CD4-positive, alpha-beta T cell (primary cell): ENCODE measurements at regions not wholly inside any gene's neighbourhood (a gene's known extent, or its start where the extent isn't known, plus 50 kb on each side); places are given as distances from the start of the nearest gene placed in this dataset.

Experiments used
- ATAC-seq: fragments of 200-7000 bp; cut with Tn5 transposase; one replicate; pipeline ENCODE4 v1.10.0; 2022; ENCODE audit warnings: mild to moderate bottlenecking; ENCODE audit not compliant: poor library complexity
- CTCF ChIA-PET: fragments of 350-600 bp; sonication (Branson Sonifier 250); formaldehyde crosslinking; loops from one replicate; lab custom pipeline; 2021; ENCODE audit warnings: antibody characterized with exemption, inconsistent platforms; lab: Charles Lee
- POLR2A ChIA-PET: fragments of 350-600 bp; sonication (Branson Sonifier 250); formaldehyde crosslinking; loops from one replicate; lab custom pipeline; 2021; ENCODE audit warnings: antibody characterized with exemption, inconsistent platforms; lab: Charles Lee
- DNase-seq, 14 experiments: peaks; one replicate each; pipeline ENCODE4 v3.0.0-alpha.2; 2013 to 2020; ENCODE audit warnings: mixed read lengths in 2 of 14
- H3K27ac ChIP-seq, 2 donors: one replicate each; pipeline versions ENCODE4 v1.5.1 to v1.7.0; 2013; ENCODE audit warnings: low read length in 2 of 2, low read depth in 1 of 2, mild to moderate bottlenecking in 1 of 2
- H3K27me3 ChIP-seq, 2 experiments: 1 replicate in 1 of 2; 2 replicates in 1 of 2; pipeline versions ENCODE4 v1.6.1 to v1.7.0; 2013; ENCODE audit warnings: low read length in 2 of 2, control low read depth in 1 of 2, mild to moderate bottlenecking in 1 of 2, moderate library complexity in 1 of 2; ENCODE audit not compliant: insufficient read depth in 2 of 2, control insufficient read depth in 1 of 2
- H3K36me3 ChIP-seq: one replicate; pipeline ENCODE4 v1.6.1; 2013; ENCODE audit warnings: low read length, control low read depth; ENCODE audit not compliant: insufficient read depth
- H3K4me1 ChIP-seq: one replicate; pipeline ENCODE4 v1.6.1; 2013; ENCODE audit warnings: low read length, control low read depth; ENCODE audit not compliant: insufficient read depth
- H3K4me3 ChIP-seq: one replicate; pipeline ENCODE4 v1.5.1; 2013; ENCODE audit warnings: mild to moderate bottlenecking, low read length, moderate library complexity
- H3K9me3 ChIP-seq, 2 experiments: 1 replicate in 1 of 2; 2 replicates in 1 of 2; pipeline versions ENCODE4 v1.6.1 to v1.7.0; 2013; ENCODE audit warnings: low read length in 2 of 2, mild to moderate bottlenecking in 2 of 2, control low read depth in 1 of 2, moderate library complexity in 1 of 2; ENCODE audit not compliant: control insufficient read depth in 1 of 2, insufficient read depth in 1 of 2
- H3K27ac Mint-ChIP-seq: one replicate; pipeline ENCODE4 v1.8.0; 2020; ENCODE audit warnings: mixed read lengths
- H3K27me3 Mint-ChIP-seq: one replicate; pipeline ENCODE4 v1.8.0; 2021; ENCODE audit warnings: mixed read lengths
- H3K36me3 Mint-ChIP-seq: one replicate; pipeline ENCODE4 v1.8.0; 2021; ENCODE audit warnings: low read depth, mixed read lengths
- H3K4me1 Mint-ChIP-seq: one replicate; pipeline ENCODE4 v1.8.0; 2021; ENCODE audit warnings: low read depth, mixed read lengths
- H3K4me3 Mint-ChIP-seq: one replicate; pipeline ENCODE4 v1.8.0; 2020; ENCODE audit warnings: mild to moderate bottlenecking, mixed read lengths
- H3K9me3 Mint-ChIP-seq: one replicate; pipeline ENCODE4 v1.8.0; 2020; ENCODE audit warnings: mixed read lengths
- intact Hi-C, 2 experiments: fragments of 100-400 bp; cut with DNase I in 1 of 2; cut with micrococcal nuclease in 1 of 2; formaldehyde crosslinking; loops; one replicate each; pipeline versions ENCODE4 v1.15.1 to v1.9.0; 2023 to 2025; cut with DNase I, micrococcal nuclease
- TF ChIP-seq, protein P1 (sequence below): fragments of 200-600 bp; IDR thresholded peaks from one replicate; pipeline ENCODE4 v1.8.0; 2022; ENCODE audit warnings: antibody characterized with exemption, mild to moderate bottlenecking

DNA sequence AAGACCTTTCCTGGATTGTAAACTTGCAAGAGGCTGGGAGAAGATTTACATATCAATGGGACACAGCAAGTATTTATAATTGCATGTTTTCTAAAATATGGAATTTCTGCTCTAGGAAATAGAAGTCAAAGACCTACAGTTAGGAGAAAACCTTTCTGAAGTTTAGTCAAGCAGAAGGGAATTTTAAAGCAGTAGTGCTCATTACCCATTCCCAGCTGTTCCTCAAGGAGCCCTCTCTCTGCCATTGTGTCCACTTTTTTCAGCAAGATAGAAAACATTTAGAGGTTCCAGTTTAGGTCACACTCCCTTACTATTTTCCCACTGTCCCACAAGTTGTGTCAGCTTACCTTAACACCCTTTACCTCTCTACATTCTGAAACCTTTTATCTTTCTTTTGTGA lies 584.0 kb upstream of the CHAC2 start:
- no peaks in the 10 kb centered on the region for H3K27me3 ChIP-seq
- TF ChIP-seq, protein P1, sequence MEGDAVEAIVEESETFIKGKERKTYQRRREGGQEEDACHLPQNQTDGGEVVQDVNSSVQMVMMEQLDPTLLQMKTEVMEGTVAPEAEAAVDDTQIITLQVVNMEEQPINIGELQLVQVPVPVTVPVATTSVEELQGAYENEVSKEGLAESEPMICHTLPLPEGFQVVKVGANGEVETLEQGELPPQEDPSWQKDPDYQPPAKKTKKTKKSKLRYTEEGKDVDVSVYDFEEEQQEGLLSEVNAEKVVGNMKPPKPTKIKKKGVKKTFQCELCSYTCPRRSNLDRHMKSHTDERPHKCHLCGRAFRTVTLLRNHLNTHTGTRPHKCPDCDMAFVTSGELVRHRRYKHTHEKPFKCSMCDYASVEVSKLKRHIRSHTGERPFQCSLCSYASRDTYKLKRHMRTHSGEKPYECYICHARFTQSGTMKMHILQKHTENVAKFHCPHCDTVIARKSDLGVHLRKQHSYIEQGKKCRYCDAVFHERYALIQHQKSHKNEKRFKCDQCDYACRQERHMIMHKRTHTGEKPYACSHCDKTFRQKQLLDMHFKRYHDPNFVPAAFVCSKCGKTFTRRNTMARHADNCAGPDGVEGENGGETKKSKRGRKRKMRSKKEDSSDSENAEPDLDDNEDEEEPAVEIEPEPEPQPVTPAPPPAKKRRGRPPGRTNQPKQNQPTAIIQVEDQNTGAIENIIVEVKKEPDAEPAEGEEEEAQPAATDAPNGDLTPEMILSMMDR, result no peak
- POLR2A ChIA-PET, result no interaction called here
- intact Hi-C loops, result no loop called here
- DNase-seq, result no peak
- Mint-ChIP-seq H3K27me3 (no peaks in the 10 kb centered on the region), H3K36me3 (no peaks in the 10 kb centered on the region), H3K4me1 (no peaks in the 10 kb centered on the region), H3K4me3 (no peak overlapping the region), H3K9me3 (no peaks in the 10 kb centered on the region), H3K27ac (no peak overlapping the region)
- peaks cover 5% of the 10 kb centered on the region for H3K4me1 ChIP-seq
- H3K4me3 ChIP-seq, result no peak overlapping the region
- H3K27ac ChIP-seq, result no peak overlapping the region
- no peaks in the 10 kb centered on the region for H3K36me3 ChIP-seq
- no peaks in the 10 kb centered on the region for H3K9me3 ChIP-seq
- CTCF ChIA-PET, result no interaction called here
- no peak for ATAC-seq

DNA sequence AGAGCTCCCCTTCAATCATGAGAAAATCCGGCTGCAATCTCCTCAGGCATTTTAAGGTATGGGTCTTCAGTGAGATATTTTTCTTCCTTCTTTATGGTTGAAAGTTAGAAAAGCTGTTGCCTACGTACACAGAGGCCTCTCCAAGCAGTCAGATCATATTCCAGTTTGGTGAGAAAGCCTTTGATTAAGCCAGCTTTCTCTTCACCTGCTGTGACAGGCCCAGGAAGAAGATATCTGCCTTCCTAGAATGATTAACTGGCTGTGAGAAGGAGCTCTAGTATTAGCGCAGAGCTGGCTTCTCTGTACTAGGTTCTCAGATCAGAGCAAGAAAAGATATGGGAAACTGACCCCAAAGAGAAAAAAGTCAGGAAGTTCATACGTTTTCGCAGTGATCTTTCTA lies 585.0 kb upstream of the CHAC2 start:
- DNase-seq, result no peak
- Mint-ChIP-seq H3K36me3 (no peaks in the 10 kb centered on the region), H3K27ac (no peak overlapping the region), H3K27me3 (no peaks in the 10 kb centered on the region), H3K9me3 (no peaks in the 10 kb centered on the region), H3K4me1 (no peaks in the 10 kb centered on the region), H3K4me3 (no peak overlapping the region)
- Histone ChIP-seq H3K4me1 (peaks cover 5% of the 10 kb centered on the region), H3K4me3 (no peak overlapping the region), H3K27me3 (no peaks in the 10 kb centered on the region), H3K27ac (no peak overlapping the region), H3K9me3 (no peaks in the 10 kb centered on the region), H3K36me3 (no peaks in the 10 kb centered on the region)
- no peak for ATAC-seq
- intact Hi-C loops, result no loop called here
- TF ChIP-seq, protein P1, result no peak
- POLR2A ChIA-PET, result no interaction called here
- CTCF ChIA-PET, result no interaction called here

DNA sequence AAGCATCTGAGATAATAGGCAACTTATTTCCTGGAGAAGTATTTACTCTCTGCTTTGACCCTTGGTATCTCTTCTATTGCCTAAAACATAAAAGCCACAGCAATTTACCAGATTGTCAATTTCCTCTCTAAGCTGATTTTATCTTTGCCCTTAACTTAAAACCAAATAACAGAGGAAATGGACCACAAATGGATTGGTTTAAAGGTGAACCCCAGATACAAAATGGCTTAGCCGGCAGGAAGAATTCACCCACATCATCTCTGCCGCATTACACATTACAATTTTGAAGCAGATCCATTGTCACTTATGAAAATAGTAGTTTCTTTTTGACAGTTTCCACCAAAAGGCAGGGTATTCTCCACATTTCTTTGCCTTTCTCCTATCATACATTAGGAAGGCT lies 585.8 kb upstream of the CHAC2 start:
- DNase-seq (peak in 3 of 14 experiments; percentile 4 to 31 (median 4)), ATAC-seq (no peak)
- Mint-ChIP-seq H3K9me3 (no peaks in the 10 kb centered on the region), H3K27ac (no peak overlapping the region), H3K27me3 (no peaks in the 10 kb centered on the region), H3K36me3 (no peaks in the 10 kb centered on the region), H3K4me1 (no peaks in the 10 kb centered on the region), H3K4me3 (no peak overlapping the region)
- Histone ChIP-seq H3K4me3 (no peak overlapping the region), H3K27ac (no peak overlapping the region), H3K36me3 (no peaks in the 10 kb centered on the region), H3K9me3 (no peaks in the 10 kb centered on the region), H3K4me1 (peaks cover 5% of the 10 kb centered on the region), H3K27me3 (no peaks in the 10 kb centered on the region)
- intact Hi-C loops, result no loop called here
- TF ChIP-seq, protein P1, result no peak
- POLR2A ChIA-PET, result no interaction called here
- CTCF ChIA-PET, result no interaction called here
